ENCODE measurements at regions not wholly inside any gene's neighbourhood (a gene's known extent, or its start where the extent isn't known, plus 50 kb on each side); places are given as distances from the start of the nearest gene placed in this dataset.

DNA sequence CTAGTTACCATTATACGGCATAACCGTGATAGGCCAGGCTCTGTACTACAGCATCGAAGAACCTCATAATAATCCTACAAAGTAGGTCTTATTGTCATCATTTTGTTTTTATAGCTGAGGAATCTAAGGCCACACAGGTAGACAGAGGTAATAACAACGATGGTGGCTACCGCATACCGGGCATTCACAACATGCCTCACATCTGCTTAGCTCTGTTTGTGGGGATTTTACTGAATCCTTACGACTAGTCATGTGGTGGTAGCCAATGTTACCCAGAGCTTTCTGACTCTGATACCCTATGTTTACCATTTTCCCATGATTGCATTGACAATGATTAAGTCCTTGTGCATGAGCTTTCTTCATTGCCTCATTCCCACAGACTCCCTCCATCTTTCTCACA, 269.4 kb downstream of the TCF7L2 start:
- H3K9me2 ChIP-seq (ENCODE audit: insufficient read depth): no peaks in the 10 kb centered on the region

More for the DNA sequence above, 269.4 kb downstream of the TCF7L2 start:
- Histone ChIP-seq H3K4me2 (ENCODE audit: low read length) (no peak overlapping the region), H3K36me3 (ENCODE audit: control insufficient read depth in 1 of 2, insufficient read depth in 2 of 2, low read length in 2 of 2) (no peaks in the 10 kb centered on the region), H3K27ac (ENCODE audit: low read depth, low read length) (no peak overlapping the region), H4K20me1 (ENCODE audit: insufficient read depth) (no peaks in the 10 kb centered on the region), H3K79me2 (ENCODE audit: insufficient read depth, low read length) (no peaks in the 10 kb centered on the region), H3K4me1 (ENCODE audit: control insufficient read depth in 1 of 2, insufficient read depth in 2 of 2, low read length in 2 of 2) (peaks cover 7 to 10% of the 10 kb centered on the region in 2 experiments), H3K4me3 (replicated peaks in 1 of 2; ENCODE audit: low read depth in 1 of 2, low read length in 2 of 2) (no peak overlapping the region), H2AFZ (ENCODE audit: low read depth, low read length, poor library complexity, severe bottlenecking) (no peak overlapping the region), H3K9me3 (ENCODE audit: control insufficient read depth in 1 of 2, insufficient read depth in 1 of 2, low read depth in 1 of 2, low read length in 2 of 2) (no peaks in the 10 kb centered on the region), H3K9ac (ENCODE audit: low read length) (no peak overlapping the region), H3K27me3 (ENCODE audit: insufficient read depth, low read length) (no peaks in the 10 kb centered on the region; the same call in 1 of the 2 replicates)
- CTCF ChIA-PET: interaction anchor here (1.8 kb wide), 1 partner anchor 166 kb away, joined by 5 read pairs; no protein-coding TSS in a partner anchor
- no peak for DNase-seq (ENCODE audit: low read depth, low spot score)
- POLR2A ChIA-PET: no interaction called here
- no TSS peak for BruUV-seq (replicated peaks)
- intact Hi-C loops (cut with micrococcal nuclease): no loop called here
- RAD21 ChIA-PET (ENCODE audit: low non-redundant PET in 1 of 2, low total read pairs in 2 of 2, uncharacterized antibody in 2 of 2, unreplicated experiment in 2 of 2): no interaction called here
- TF ChIP-seq, protein P1, sequence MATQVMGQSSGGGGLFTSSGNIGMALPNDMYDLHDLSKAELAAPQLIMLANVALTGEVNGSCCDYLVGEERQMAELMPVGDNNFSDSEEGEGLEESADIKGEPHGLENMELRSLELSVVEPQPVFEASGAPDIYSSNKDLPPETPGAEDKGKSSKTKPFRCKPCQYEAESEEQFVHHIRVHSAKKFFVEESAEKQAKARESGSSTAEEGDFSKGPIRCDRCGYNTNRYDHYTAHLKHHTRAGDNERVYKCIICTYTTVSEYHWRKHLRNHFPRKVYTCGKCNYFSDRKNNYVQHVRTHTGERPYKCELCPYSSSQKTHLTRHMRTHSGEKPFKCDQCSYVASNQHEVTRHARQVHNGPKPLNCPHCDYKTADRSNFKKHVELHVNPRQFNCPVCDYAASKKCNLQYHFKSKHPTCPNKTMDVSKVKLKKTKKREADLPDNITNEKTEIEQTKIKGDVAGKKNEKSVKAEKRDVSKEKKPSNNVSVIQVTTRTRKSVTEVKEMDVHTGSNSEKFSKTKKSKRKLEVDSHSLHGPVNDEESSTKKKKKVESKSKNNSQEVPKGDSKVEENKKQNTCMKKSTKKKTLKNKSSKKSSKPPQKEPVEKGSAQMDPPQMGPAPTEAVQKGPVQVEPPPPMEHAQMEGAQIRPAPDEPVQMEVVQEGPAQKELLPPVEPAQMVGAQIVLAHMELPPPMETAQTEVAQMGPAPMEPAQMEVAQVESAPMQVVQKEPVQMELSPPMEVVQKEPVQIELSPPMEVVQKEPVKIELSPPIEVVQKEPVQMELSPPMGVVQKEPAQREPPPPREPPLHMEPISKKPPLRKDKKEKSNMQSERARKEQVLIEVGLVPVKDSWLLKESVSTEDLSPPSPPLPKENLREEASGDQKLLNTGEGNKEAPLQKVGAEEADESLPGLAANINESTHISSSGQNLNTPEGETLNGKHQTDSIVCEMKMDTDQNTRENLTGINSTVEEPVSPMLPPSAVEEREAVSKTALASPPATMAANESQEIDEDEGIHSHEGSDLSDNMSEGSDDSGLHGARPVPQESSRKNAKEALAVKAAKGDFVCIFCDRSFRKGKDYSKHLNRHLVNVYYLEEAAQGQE (IDR thresholded peaks at IDR 0.05; ENCODE audit: low read depth): no peak
- TF ChIP-seq, protein P2, sequence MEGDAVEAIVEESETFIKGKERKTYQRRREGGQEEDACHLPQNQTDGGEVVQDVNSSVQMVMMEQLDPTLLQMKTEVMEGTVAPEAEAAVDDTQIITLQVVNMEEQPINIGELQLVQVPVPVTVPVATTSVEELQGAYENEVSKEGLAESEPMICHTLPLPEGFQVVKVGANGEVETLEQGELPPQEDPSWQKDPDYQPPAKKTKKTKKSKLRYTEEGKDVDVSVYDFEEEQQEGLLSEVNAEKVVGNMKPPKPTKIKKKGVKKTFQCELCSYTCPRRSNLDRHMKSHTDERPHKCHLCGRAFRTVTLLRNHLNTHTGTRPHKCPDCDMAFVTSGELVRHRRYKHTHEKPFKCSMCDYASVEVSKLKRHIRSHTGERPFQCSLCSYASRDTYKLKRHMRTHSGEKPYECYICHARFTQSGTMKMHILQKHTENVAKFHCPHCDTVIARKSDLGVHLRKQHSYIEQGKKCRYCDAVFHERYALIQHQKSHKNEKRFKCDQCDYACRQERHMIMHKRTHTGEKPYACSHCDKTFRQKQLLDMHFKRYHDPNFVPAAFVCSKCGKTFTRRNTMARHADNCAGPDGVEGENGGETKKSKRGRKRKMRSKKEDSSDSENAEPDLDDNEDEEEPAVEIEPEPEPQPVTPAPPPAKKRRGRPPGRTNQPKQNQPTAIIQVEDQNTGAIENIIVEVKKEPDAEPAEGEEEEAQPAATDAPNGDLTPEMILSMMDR (IDR thresholded peaks at IDR 0.05 in 2 of 3, conservative IDR thresholded peaks at IDR 0.05 in 1 of 3; ENCODE audit: borderline replicate concordance in 1 of 3, insufficient read depth in 1 of 3, low read depth in 2 of 3, low read length in 2 of 3): no peak
- TF ChIP-seq YY1 (IDR thresholded peaks at IDR 0.05; ENCODE audit: extremely low read depth, insufficient replicate concordance, low read depth, low read length): no peak
- no peak for TF ChIP-seq ELF1 (IDR thresholded peaks at IDR 0.05; ENCODE audit: borderline replicate concordance, low read depth)
- no peak for TF ChIP-seq RAD21 (IDR thresholded peaks at IDR 0.05; ENCODE audit: low read depth)
- TF ChIP-seq EZH2phosphoT487 (IDR thresholded peaks at IDR 0.05; ENCODE audit: borderline replicate concordance): no peak
- TF ChIP-seq, protein P3, sequence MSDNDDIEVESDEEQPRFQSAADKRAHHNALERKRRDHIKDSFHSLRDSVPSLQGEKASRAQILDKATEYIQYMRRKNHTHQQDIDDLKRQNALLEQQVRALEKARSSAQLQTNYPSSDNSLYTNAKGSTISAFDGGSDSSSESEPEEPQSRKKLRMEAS (IDR thresholded peaks at IDR 0.05): no peak
- no peak for TF ChIP-seq EGR1 (IDR thresholded peaks at IDR 0.05; ENCODE audit: low read depth)
- TF ChIP-seq, protein P4, sequence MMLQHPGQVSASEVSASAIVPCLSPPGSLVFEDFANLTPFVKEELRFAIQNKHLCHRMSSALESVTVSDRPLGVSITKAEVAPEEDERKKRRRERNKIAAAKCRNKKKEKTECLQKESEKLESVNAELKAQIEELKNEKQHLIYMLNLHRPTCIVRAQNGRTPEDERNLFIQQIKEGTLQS (IDR thresholded peaks at IDR 0.05): no peak
- no peak for TF ChIP-seq JUND (IDR thresholded peaks at IDR 0.05)
- TF ChIP-seq ZFX (IDR thresholded peaks at IDR 0.05): no peak
- TF ChIP-seq, protein P5, sequence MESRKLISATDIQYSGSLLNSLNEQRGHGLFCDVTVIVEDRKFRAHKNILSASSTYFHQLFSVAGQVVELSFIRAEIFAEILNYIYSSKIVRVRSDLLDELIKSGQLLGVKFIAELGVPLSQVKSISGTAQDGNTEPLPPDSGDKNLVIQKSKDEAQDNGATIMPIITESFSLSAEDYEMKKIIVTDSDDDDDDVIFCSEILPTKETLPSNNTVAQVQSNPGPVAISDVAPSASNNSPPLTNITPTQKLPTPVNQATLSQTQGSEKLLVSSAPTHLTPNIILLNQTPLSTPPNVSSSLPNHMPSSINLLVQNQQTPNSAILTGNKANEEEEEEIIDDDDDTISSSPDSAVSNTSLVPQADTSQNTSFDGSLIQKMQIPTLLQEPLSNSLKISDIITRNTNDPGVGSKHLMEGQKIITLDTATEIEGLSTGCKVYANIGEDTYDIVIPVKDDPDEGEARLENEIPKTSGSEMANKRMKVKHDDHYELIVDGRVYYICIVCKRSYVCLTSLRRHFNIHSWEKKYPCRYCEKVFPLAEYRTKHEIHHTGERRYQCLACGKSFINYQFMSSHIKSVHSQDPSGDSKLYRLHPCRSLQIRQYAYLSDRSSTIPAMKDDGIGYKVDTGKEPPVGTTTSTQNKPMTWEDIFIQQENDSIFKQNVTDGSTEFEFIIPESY (IDR thresholded peaks at IDR 0.05; ENCODE audit: extremely low read depth, insufficient replicate concordance, low read length): no peak
- TF ChIP-seq SIN3A (IDR thresholded peaks at IDR 0.05; ENCODE audit: low read depth): no peak
- TF ChIP-seq TCF7L2 (IDR thresholded peaks at IDR 0.05; ENCODE audit: borderline replicate concordance, extremely low read depth, insufficient read depth, insufficient read length): no peak
- no peak for TF ChIP-seq CBX3 (IDR thresholded peaks at IDR 0.05; ENCODE audit: low read depth)
- no peak for ATAC-seq
